SK-N-SH (cell line): ENCODE measurements at regions not wholly inside any gene's neighbourhood (a gene's known extent, or its start where the extent isn't known, plus 50 kb on each side); places are given as distances from the start of the nearest gene placed in this dataset.

Experiments
- CTCF ChIA-PET: fragments of 300-600, 350-600 bp; formaldehyde crosslinking; extraction: SDS; loops from one replicate; lab custom pipeline; 2021; lab: Yijun Ruan, JAX
- POLR2A ChIA-PET: fragments of 350-600 bp; sonication (Branson Sonifier 250); formaldehyde crosslinking; extraction: SDS; loops from one replicate; lab custom pipeline; 2020; ENCODE audit warnings: antibody characterized with exemption, inconsistent platforms; lab: Yijun Ruan, JAX
- DNase-seq: peaks from one replicate; pipeline ENCODE4 v3.0.0; 2012
- H2AFZ ChIP-seq: fragments of 200-600 bp; sonication (generic); 2 replicates; pipeline ENCODE4 v1.8.1; 2016; ENCODE audit warnings: antibody characterized with exemption, mild to moderate bottlenecking, low read depth
- H3F3A ChIP-seq: fragments of 200-600 bp; sonication (generic); replicated peaks from 2 replicates; pipeline ENCODE3; 2016; ENCODE audit warnings: antibody characterized with exemption, mild to moderate bottlenecking; ENCODE audit not compliant: insufficient read depth
- H3K27ac ChIP-seq, 2 experiments: fragments of 200-500 bp in 1 of 2; fragments of 200-600 bp in 1 of 2; sonication (Bioruptor generic) in 1 of 2; sonication (generic), shearing (Covaris generic) in 1 of 2; 2 replicates each; pipeline versions ENCODE4 v1.5.1 to v1.6.1; 2014 to 2016; ENCODE audit warnings: low read depth in 2 of 2, inconsistent platforms in 1 of 2, low read length in 1 of 2, mild to moderate bottlenecking in 1 of 2, mixed read lengths in 1 of 2
- H3K27me3 ChIP-seq: fragments of 200-600 bp; sonication (generic), shearing (Covaris generic); 2 replicates; pipeline ENCODE4 v1.6.1; 2016; ENCODE audit warnings: mixed run types; ENCODE audit not compliant: insufficient read depth
- H3K36me3 ChIP-seq, 2 experiments: fragments of 200-500 bp in 1 of 2; fragments of 200-600 bp in 1 of 2; sonication (Bioruptor generic) in 1 of 2; sonication (generic) in 1 of 2; replicated peaks in 1 of 2; 2 replicates each; pipeline versions ENCODE3 to v1.5.1; 2014 to 2016; ENCODE audit warnings: low read length in 1 of 2, mild to moderate bottlenecking in 1 of 2; ENCODE audit not compliant: insufficient read depth in 2 of 2, control insufficient read depth in 1 of 2
- H3K4me1 ChIP-seq, 2 experiments: fragments of 200-500 bp in 1 of 2; fragments of 200-600 bp in 1 of 2; sonication (Bioruptor generic) in 1 of 2; sonication (generic), shearing (Covaris generic) in 1 of 2; 2 replicates each; pipeline versions ENCODE4 v1.5.1 to v1.6.1; 2014 to 2016; ENCODE audit warnings: low read depth in 1 of 2, low read length in 1 of 2, mixed run types in 1 of 2; ENCODE audit not compliant: insufficient read depth in 2 of 2, control insufficient read depth in 1 of 2
- H3K4me2 ChIP-seq: fragments of 200-600 bp; sonication (generic), shearing (Covaris generic); 2 replicates; pipeline ENCODE4 v1.6.1; 2017; ENCODE audit warnings: mixed run types
- H3K4me3 ChIP-seq, 2 experiments: fragments of 200-500 bp in 1 of 2; fragments of 200-600 bp in 1 of 2; sonication (Bioruptor generic) in 1 of 2; sonication (generic), shearing (Covaris generic) in 1 of 2; 2 replicates each; pipeline versions ENCODE4 v1.5.1 to v1.8.1; 2014 to 2016; ENCODE audit warnings: low read depth in 2 of 2, inconsistent platforms in 1 of 2, low read length in 1 of 2, mild to moderate bottlenecking in 1 of 2, mixed read lengths in 1 of 2, moderate library complexity in 1 of 2
- H3K79me2 ChIP-seq: fragments of 200-600 bp; sonication (generic); 2 replicates; pipeline ENCODE4 v1.8.1; 2017; ENCODE audit warnings: mild to moderate bottlenecking; ENCODE audit not compliant: insufficient read depth
- H3K9ac ChIP-seq: fragments of 200-600 bp; sonication (generic); 2 replicates; pipeline ENCODE4 v1.6.1; 2017; ENCODE audit warnings: mixed run types
- H3K9me2 ChIP-seq: fragments of 200-600 bp; sonication (generic); 2 replicates; pipeline ENCODE4 v1.6.1; 2017; ENCODE audit warnings: mixed run types
- H3K9me3 ChIP-seq: fragments of 200-600 bp; sonication (generic); 2 replicates; pipeline ENCODE4 v1.6.1; 2017; ENCODE audit warnings: mixed run types, mild to moderate bottlenecking, moderate library complexity
- H4K20me1 ChIP-seq: fragments of 200-600 bp; sonication (generic); 2 replicates; pipeline ENCODE4 v1.6.1; 2017; ENCODE audit warnings: mild to moderate bottlenecking, mixed run types; ENCODE audit not compliant: insufficient read depth
- CHD2 ChIP-seq: fragments of 150-350 bp; IDR thresholded peaks from 2 replicates; pipeline ENCODE4 v1.6.1; 2018; ENCODE audit warnings: low read length; ENCODE audit not compliant: partially characterized antibody
- ELF1 ChIP-seq: IDR thresholded peaks from 2 replicates; pipeline ENCODE4 v1.4.0; 2012
- EZH2phosphoT487 ChIP-seq: fragments of 200-600 bp; sonication (generic); IDR thresholded peaks from 2 replicates; pipeline ENCODE4 v1.6.1; 2017; ENCODE audit warnings: low read depth, mixed run types, mild to moderate bottlenecking, antibody characterized with exemption, moderate library complexity, borderline replicate concordance
- FOXJ3 ChIP-seq: sonication (generic); formaldehyde crosslinking; IDR thresholded peaks from 2 replicates; pipeline ENCODE4 v1.5.1; 2020; ENCODE audit warnings: mild to moderate bottlenecking, missing genetic modification reagents
- FOXM1 ChIP-seq: IDR thresholded peaks from 2 replicates; pipeline ENCODE4 v1.4.0; 2012; ENCODE audit warnings: low read depth, mild to moderate bottlenecking
- GABPA ChIP-seq: IDR thresholded peaks from 2 replicates; pipeline ENCODE4 v1.4.0; 2012; ENCODE audit warnings: low read depth, mild to moderate bottlenecking
- GATA2 ChIP-seq: sonication (generic); formaldehyde crosslinking; IDR thresholded peaks from 2 replicates; pipeline ENCODE4 v1.5.0; 2020; ENCODE audit warnings: mild to moderate bottlenecking, missing genetic modification reagents
- JUND ChIP-seq: IDR thresholded peaks from 2 replicates; pipeline ENCODE4 v1.4.0; 2012
- MXI1 ChIP-seq: IDR thresholded peaks from 2 replicates; pipeline ENCODE4 v1.6.1; 2012; ENCODE audit warnings: mild to moderate bottlenecking, low read depth, low read length, improper control_type of control experiment
- NRF1 ChIP-seq: IDR thresholded peaks from 2 replicates; pipeline ENCODE4 v1.6.1; 2012; ENCODE audit warnings: low read depth, mild to moderate bottlenecking, low read length
- POLR2AphosphoS5 ChIP-seq: IDR thresholded peaks from 2 replicates; pipeline ENCODE4 v1.6.1; 2012; ENCODE audit warnings: low read depth, low read length
- RAD21 ChIP-seq: IDR thresholded peaks from 2 replicates; pipeline ENCODE4 v1.6.1; 2012; ENCODE audit warnings: mild to moderate bottlenecking, low read length
- RFX5 ChIP-seq: IDR thresholded peaks from 2 replicates; pipeline ENCODE4 v1.6.1; 2012; ENCODE audit warnings: mild to moderate bottlenecking, improper control_type of control experiment, low read length
- SIN3A ChIP-seq: IDR thresholded peaks from 2 replicates; pipeline ENCODE4 v1.6.1; 2012; ENCODE audit warnings: low read depth, mild to moderate bottlenecking, low read length, moderate library complexity, borderline replicate concordance
- SMC3 ChIP-seq: IDR thresholded peaks from 2 replicates; pipeline ENCODE4 v1.6.1; 2012; ENCODE audit warnings: low read depth, low read length, improper control_type of control experiment
- TAF1 ChIP-seq: IDR thresholded peaks from 2 replicates; pipeline ENCODE4 v1.6.1; 2012; ENCODE audit warnings: low read depth, mild to moderate bottlenecking, low read length, moderate library complexity, borderline replicate concordance
- TCF12 ChIP-seq: IDR thresholded peaks from 2 replicates; pipeline ENCODE4 v1.4.0; 2012
- TEAD4 ChIP-seq: IDR thresholded peaks from 2 replicates; pipeline ENCODE4 v1.4.0; 2012; ENCODE audit warnings: mild to moderate bottlenecking, borderline replicate concordance; ENCODE audit not compliant: insufficient read depth
- ZBTB33 ChIP-seq: IDR thresholded peaks from 2 replicates; pipeline ENCODE4 v1.4.0; 2012; ENCODE audit warnings: low read depth, borderline replicate concordance
- WGBS: methylation state at CpG from one replicate; pipeline ENCODE4 v1.1.6; 2017; ENCODE audit warnings: low lambda C conversion rate; 5-methylcytosine and 5-hydroxymethylcytosine counted together
- TF ChIP-seq, protein P1 (sequence below): IDR thresholded peaks from 2 replicates; pipeline ENCODE4 v1.4.0; 2012; ENCODE audit warnings: low read depth
- TF ChIP-seq, protein P2 (sequence below): fragments of 150-350 bp; IDR thresholded peaks from 2 replicates; pipeline ENCODE4 v1.6.1; 2017; ENCODE audit warnings: antibody characterized with exemption, low read length, low read depth, borderline replicate concordance

DNA sequence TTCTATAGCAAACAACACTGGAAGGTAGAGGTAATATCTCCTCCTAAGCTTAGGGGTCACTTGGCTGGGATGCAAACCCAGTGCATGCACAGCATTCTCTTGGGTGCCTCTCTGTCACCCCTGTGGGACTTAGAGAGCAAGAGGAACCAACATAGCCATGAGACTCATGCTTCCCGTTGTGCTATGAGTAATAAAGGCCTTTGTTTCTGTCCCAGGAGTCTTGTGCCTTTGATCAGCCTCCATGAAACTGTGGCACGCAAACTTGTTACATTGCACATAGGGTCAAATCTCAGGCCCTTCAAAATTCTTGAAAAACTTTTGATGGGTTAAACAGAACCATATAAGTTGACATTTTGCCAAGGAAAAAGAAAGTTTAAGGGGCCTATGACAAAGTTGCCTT lies 272.8 kb downstream of the TAF11L14 start:
- TF ChIP-seq CHD2 (no peak), RFX5 (no peak), FOXJ3 (no peak), SMC3 (no peak), GATA2 (CRISPR knock-in tag) (no peak), ELF1 (no peak), RAD21 (no peak), MXI1 (no peak), TCF12 (no peak), TEAD4 (no peak), GABPA (no peak)
- ChIA-PET CTCF (no interaction called here), POLR2A (no interaction called here)
- no peak overlapping the region for H3K4me3 ChIP-seq
- H3K36me3 ChIP-seq = no peaks in the 10 kb centered on the region
- H3K4me2 ChIP-seq = no peak overlapping the region
- no peaks in the 10 kb centered on the region for H3K79me2 ChIP-seq
- no peaks in the 10 kb centered on the region for H3K9me2 ChIP-seq
- DNase-seq = no peak
- no peaks in the 10 kb centered on the region for H3K4me1 ChIP-seq
- no peaks in the 10 kb centered on the region for H3F3A ChIP-seq
- no peak overlapping the region for H3K9ac ChIP-seq
- no peak overlapping the region for H3K27ac ChIP-seq
- 14% methylated on average over 2 of the region's 2 CpGs for WGBS
- H2AFZ ChIP-seq = no peak overlapping the region
- no peaks in the 10 kb centered on the region for H3K27me3 ChIP-seq
- H3K9me3 ChIP-seq = no peaks in the 10 kb centered on the region
- H4K20me1 ChIP-seq = no peaks in the 10 kb centered on the region

- CTCF ChIA-PET = interaction anchor here (0.6 kb wide), 1 partner anchor 634 kb away, joined by 3 read pairs; no protein-coding TSS in a partner anchor
- Histone ChIP-seq H3K9me3 (no peaks in the 10 kb centered on the region), H3K27ac (no peak overlapping the region), H3F3A (no peaks in the 10 kb centered on the region), H3K4me3 (no peak overlapping the region), H3K27me3 (no peaks in the 10 kb centered on the region), H4K20me1 (no peaks in the 10 kb centered on the region), H3K79me2 (no peaks in the 10 kb centered on the region), H2AFZ (no peak overlapping the region), H3K4me2 (no peak overlapping the region), H3K9ac (no peak overlapping the region), H3K36me3 (no peaks in the 10 kb centered on the region), H3K9me2 (no peaks in the 10 kb centered on the region), H3K4me1 (no peaks in the 10 kb centered on the region)
- TF ChIP-seq POLR2AphosphoS5 (no peak), FOXM1 (no peak), TAF1 (no peak), ELF1 (no peak), SIN3A (no peak), NRF1 (no peak), FOXJ3 (no peak), TEAD4 (no peak), JUND (no peak), GATA2 (CRISPR knock-in tag) (no peak), ZBTB33 (no peak), EZH2phosphoT487 (no peak)
- TF ChIP-seq, protein P1, sequence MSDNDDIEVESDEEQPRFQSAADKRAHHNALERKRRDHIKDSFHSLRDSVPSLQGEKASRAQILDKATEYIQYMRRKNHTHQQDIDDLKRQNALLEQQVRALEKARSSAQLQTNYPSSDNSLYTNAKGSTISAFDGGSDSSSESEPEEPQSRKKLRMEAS = no peak
- TF ChIP-seq, protein P2, sequence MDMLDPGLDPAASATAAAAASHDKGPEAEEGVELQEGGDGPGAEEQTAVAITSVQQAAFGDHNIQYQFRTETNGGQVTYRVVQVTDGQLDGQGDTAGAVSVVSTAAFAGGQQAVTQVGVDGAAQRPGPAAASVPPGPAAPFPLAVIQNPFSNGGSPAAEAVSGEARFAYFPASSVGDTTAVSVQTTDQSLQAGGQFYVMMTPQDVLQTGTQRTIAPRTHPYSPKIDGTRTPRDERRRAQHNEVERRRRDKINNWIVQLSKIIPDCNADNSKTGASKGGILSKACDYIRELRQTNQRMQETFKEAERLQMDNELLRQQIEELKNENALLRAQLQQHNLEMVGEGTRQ = no peak
- no peak for DNase-seq
- POLR2A ChIA-PET = no interaction called here
Observed at GRCh38 chr5:17910318-17910717, 276.1 kb downstream of the TAF11L14 start.
